Dermis microvascular lymphatic vessel endothelial cell (primary cell): ENCODE measurements at regions not wholly inside any gene's neighbourhood (a gene's known extent, or its start where the extent isn't known, plus 50 kb on each side); places are given as distances from the start of the nearest gene placed in this dataset.
"Not testable (repeated sequence)": the region's sequence is repeated elsewhere in the genome, so short reads cannot be mapped to it uniquely, and the experiment has no call there.

Source experiments
- DNase-seq, 2 donors: peaks; one replicate each; pipeline versions ENCODE4 v3.0.0 to v3.0.0-alpha.2; 2010; ENCODE audit warnings: low read depth in 2 of 2

DNA sequence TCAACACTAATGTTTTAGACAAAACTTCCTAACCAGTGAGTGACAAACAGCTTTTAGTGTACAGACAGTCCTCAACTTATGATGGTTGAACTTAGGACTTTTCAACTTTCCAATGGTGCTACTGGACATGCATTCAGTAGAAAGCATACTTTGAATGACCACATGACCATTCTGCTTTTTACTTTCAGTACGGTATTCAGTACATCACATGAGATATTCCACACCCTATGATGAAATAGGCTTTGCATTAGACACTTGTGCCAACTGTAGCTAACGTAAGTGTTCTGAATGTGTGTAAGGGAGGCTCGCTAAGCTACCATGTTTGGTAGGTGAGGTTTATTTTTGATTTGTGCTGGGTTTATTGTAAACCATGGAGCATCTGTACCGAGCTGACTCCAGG, 113.7 kb downstream of the WNT7A start:
- DNase-seq: no peak

DNA sequence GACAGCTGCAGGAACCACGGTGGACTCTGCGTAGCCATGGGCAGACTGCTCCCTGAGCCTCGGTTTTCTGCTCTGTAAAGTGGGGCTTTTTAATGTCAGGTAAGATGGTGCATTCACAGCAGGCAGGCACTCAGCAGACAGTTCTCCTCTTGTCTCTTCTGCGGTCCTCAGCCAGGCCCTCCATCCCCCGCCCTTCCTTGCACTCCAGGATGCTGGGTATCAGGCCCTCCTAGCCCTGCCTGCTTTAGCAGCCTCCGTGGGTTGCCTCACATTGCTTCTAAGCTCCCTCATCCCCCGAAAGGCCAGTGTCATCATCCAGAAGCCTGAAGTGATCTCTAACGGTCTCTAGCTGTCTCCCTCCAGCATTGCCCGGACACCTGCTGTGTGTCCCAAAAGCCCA, 115.7 kb downstream of the WNT7A start:
- no peak for DNase-seq

DNA sequence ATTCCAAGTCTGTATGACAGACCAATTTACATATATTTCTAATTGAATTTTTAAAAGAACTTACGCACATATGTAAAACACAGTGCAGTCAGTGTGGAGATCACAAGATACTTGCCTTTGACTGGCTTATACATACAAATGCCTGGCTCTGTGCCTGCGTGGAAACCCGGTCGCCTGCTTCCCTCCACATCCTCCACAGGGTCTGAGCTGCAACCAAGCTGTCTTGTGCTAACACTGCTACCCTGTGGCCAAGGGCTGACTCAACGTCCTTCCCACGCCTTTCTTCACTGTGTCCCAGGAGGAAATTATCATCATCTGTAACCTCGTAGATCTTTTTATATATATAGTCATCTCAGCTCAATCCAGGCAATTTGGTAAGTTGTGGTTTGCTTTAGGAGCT, 117.0 kb downstream of the WNT7A start:
- no peak for DNase-seq

DNA sequence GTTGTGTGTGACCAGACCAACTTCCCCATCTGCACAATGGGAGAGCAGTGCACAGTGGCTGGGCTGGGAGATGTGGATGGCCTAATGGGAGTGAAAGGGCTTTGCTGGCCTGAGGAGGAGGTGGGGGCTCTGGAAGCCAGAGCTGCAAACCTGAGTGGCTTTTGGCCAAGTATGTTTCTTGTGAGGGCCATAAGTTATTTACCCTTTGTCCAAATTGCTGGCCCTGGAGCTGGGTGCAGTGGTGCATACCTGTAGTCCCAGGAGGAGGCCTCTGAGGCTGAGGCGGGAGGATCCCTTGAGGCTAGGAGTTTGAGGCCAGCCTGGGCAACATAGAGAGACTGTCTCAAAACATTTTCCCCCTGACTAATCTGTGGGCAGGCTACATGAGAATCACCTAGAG, 129.1 kb downstream of the WNT7A start:
- no peak for DNase-seq

DNA sequence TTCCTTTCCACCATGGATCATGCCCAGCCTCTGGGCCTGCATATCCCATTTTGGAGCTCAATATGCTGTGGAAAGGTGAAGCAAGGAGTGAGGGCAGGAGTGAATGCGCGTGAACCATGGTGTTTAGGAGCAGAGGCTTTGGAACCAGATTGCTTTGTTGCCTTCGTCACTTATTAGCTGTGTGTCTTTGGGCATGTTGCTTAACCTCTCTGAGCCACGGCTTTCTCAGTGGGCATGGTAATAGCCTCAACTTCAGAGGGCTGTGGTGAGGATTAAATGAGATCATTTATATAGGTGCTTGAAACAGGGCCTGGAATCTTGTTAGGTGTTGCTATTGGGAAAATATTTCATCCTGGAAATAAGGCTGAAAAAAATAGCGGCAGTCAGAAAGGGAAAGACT, 129.7 kb downstream of the WNT7A start:
- DNase-seq: no peak

DNA sequence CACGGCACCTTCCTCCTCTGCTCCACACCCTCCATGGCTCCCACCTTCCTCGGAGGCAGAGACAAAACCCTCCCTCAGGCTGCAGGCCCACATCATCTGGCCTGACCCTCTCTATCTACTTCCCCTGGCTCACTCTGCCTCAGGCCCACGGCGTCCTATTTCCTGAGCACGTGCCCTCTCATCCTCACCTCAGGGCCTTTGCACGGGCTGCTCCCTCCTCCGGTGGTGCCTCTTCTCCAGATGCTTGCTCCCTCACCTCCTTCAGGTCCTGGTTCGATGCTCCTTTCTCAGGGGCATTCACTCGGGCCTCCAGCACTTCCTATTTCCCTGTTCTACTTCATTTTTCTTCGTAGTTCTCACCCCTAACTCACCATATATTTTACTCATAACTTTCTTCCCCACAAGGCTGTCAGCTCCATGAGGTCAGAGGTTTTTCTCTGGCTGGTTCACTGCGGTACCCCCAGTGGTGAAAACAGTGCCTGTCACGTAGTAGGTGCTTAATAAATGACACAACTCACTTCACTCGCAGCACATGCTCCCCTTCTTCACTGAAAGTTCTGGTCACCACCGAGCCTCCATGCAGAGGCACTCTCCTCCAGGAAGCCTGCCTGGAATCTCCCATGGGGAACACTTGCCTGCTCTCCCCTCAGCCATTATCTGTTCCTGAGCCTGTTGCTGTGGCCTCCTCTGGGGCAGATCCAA, 130.7 kb downstream of the WNT7A start:
- no peak for DNase-seq

DNA sequence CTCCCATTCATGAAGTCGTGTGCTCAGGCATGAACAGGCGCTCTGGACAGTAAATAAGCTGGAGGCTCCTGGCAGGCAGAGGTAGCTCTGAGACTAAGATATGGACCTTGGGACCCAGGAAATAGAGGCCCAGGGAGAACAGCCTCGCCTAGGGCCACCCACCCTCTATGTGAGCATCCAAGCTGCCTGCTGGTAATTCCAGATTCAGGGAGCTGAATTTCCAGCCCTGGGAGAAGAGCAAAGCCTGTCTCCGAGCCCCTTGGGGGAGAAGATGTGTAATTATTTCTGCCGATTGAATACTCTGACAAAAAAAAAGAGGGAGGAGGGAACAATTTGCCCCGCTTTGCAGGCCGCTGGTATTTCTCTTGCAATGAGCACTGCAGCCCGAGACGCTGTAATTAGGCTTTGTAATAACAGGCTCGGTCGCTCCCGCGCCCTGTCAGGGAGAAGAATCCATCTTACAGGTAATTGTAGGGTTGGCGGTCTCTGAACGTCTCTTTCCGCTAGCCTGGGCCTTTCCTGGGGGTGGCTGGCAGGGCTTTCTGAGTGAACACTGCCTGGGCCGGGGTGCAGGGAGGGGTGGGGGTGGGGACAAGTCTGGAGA, 131.5 kb downstream of the WNT7A start:
- DNase-seq: no peak

DNA sequence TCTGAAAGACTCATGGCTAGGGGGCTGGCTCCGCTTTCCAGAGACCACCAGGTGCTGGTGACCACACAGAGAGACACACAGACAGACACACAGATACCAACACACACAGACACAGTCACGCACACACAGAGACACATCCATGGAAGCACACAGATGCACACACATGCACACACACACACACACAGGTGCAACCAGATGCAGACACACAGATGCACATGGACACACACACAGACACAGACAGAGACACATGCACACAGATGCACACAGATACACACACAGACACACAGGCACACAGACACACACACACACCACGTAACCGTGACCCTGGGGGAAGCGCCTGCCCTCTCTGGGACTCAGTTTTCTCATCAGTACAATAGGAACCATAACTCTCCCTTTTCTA, 132.2 kb downstream of the WNT7A start:
- no peak for DNase-seq

DNA sequence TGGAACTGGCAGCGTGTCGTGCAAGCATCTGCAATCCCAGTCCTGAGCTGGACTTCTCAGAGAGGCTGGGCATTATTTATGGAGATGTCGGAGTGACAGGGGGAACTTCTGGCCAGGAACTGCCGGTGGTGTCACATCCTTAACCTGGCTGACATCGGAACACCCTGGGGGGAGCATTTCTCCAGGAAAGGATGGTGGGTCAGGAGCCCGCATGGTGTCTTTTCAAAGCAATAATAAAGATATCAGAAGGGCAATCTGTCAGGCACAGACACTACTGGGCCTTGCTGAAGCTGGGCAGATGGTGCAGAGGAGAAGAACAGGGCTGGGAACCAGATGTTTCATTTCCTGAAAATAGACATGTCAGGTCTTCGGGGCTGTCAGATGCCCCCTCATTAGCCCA, 133.5 kb downstream of the WNT7A start:
- no peak for DNase-seq

DNA sequence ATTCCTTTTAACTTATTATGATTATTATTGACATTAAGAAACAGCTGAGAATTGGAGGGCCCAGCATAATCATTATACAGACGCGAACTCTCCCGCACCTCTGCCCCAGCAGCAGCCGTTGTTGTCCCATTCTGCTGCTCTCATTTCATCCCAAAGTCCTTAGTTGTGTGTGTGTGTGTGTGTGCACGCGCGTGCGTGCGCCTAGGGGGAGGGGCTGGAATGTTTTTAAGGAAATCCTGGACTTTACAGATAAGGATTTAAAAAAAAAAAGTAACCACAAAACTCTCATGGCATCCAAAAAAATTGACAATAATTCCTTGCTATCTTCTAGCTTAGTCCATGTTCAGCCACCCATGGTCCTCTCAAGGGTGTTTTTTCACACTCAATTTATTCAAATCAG, 134.2 kb downstream of the WNT7A start:
- peak; percentile 25 to 38 for DNase-seq

DNA sequence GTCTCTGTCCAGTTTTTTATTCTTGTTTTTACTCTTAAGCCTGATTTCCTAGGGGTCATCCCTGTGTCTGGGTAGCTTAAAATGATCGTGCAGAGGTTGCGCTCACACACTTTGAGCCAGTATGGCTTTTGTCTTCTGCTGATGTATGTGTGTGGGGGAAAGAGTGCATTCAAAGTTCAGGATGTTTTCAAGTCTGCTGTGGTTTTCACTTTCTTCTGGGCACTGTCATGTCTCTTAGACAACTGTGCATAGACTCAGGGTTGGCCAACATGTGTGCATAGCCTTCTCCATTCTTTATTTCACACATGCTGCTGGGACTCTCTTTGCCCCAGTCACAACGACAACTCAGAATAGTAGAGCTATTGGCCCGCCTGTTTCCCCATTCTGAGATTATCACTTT, 139.1 kb downstream of the WNT7A start:
- DNase-seq: no peak

DNA sequence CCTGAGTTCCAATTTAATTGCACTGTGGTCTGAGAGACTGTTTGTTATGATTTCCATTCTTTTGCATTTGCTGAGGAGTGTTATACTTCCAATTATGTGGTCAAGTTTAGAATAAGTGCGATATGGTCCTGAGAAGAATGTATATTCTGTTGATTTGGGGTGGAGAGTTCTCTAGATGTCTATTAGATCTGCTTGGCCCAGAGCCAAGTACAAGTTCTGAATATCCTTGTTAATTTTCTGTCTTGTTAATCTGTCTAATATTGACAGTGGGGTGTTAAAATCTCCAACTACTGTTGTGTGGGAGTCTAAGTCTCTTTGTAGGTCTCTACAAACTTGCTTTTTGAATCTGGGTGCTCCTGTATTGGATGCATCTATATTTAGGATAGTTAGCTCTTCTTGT, 146.1 kb downstream of the WNT7A start:
- not testable (repeated sequence) for DNase-seq

DNA sequence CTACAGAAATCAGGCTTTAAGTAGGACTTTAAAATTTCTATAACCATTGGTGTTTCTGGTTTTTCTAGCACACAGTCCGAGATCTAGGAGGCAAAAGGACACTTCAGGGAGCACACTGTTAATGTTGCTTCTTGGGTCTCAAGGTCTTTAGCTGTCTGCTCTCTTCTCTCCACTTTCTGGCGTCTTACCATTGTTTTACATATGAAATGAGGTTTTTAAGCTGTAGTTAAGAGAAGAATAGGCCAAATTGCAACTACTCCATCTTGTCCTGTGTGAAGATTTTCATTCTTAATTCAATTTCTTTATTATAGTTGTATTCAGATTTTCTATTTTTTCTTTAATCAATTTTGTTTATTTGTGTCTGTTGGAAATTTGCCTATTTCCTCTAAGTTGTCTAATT, 151.4 kb downstream of the WNT7A start:
- no peak for DNase-seq

DNA sequence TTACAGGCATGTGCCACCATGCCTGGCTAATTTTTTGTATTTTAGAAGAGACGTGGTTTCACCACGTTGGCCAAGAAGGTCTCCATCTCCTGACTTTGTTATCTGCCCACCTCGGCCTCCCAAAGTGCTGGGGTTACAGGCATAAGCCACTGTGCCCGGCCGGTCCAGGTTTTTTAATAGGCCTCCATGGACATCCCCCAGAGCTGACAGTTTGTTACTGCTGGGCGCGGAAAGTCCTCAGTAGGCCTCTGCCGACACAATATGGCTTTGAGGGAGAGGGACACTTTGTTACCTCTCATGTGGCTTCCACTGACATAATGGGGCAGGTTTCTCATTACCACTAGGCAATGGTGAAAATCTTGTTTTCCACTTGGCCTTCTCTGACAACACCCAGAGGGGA, 152.0 kb downstream of the WNT7A start:
- no peak for DNase-seq

DNA sequence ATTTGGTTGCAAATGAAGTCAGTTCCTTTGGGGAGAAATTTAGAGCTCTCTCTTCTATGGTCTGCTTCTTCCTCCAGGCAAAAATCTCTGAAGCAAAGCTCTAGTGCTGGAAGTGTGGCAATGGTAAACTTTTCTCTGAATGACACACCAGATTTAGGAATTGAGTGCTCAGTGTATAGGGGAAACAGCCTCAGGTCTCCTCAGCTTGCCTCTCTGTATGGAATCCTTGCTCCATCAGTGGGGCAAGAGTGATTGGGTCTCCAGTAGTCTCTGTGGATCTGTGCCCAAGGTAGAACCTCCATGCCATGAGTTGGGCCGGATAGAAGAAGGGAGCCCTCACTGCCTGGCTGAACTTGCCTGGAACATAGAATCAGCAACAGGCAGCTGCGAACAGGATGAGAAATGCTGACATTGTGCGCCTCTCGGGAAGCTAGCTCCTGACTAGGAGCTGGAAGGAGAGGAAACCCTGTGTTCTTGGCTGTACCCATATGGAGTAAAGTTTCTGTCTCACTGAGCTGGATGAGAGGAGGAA, 156.1 kb downstream of the WNT7A start:
- no peak for DNase-seq

DNA sequence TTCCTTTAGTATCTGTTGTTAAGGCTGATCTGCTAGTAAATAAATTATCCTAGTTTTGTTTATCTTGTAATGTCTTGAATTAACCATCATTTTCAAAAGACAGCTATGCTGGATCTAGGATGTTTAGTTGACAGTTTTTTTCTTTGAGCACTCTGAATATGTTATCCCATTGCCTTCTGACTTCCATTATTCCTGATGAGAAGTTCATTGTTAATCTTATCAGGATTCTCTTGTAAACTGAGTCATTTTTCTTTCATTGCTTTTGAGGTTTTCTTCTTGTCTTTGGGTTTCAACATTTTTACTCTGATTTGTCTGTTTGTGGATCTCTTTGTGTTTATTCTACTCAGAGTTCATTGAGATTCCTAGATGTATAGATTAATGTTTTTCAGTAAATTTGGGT, 157.7 kb downstream of the WNT7A start:
- no peak for DNase-seq

DNA sequence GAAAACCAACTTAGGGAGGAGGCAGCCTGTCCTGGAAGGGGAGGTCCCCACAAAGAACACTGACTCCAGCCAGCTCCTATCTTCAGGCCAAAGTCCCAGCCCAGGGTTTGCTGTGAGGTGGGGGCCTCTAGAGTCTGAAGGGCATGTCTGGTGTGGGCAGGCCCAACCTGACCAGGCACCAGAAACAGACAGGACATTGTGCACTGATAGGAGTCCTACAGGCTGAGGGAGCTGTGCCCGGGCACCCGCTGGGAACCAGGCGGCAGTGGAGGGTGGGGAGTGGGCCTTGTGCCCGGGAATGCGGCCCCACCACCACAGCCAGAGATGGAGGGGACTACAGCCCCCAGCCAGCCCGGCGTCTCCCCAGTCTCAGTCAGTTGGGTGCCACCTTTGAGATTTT, 161.4 kb downstream of the WNT7A start:
- no peak for DNase-seq

DNA sequence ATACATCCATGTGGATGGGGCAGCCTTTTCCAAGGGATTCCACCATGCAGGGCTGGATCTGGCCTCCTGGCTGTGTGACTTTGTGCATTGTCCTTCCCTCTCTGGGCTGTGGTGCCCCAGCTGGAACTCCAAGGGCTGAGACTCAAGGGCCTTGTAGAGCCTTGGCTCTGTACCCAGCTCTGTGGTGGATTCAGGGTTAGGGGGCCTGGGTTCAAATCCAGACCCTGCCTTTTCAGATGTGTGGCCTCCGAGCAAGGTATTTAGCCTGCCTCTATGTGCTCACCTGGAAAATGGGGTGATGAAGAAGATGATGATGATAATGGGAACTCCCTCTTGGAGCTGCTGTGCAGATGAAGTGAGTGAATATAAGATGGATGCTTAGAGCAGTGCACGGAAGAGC, 161.9 kb downstream of the WNT7A start:
- DNase-seq: no peak

DNA sequence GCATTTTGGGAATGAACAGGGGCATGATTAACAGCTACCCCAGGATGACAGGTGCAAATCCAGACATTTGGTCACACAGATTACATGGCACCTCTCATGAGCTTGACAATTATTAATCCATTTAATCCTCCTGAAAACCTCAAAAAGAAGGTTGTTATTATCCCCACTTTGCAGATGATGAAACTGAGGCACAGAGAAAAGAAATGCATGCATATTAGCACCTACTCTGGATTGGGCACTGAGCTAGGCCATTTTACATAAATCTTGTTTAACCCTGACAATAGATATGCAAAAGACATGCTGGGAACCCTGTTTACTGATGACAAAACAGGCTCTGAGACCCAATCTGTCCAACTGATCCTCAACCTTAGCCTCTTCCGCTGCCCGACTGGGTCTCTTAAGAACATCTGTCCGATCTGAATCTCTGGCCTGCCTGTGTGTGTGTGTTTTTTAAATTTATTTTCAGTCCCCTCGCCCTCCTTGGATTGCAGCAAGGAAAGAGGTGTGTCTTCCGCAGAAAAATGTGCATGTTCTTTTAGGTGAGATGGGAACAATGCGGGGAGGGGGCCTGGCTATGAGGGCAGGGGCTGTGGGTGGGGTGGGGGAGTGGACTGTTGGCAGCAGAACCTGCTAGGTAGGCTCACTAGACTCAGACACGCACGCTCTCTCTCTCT, 162.5 kb downstream of the WNT7A start:
- DNase-seq: no peak

DNA sequence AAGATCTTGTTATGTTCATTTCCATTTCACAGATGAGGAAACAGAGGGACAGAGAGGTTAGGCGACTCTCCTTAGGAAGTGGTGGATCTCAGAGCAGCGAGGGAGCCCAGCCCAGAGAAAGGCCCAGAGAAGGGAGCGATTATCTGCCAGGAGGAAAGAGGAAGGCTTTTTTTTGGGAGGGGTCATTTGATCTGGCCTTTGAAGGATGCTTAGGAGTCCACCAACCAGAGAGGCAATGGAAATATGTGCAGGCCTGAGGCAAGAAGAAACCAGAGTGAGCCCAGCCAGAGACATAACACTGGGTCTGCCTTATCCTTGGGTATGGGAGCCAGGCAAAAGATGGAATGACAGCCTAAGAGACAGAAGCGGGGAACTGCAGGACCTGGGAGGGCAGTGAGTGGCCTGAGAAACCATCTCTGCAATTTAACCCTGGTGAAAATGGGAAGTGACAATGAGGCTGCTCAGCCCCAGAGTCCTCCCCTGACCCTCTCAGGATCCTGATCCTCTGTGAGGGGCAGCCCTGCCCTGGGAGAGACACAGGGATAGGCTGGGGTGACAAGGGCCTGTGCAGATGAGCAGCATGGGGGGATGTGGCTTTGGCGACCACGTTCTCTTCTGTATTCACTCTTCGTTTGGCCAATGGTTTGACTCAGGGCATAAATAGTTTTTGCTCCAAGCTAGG, 163.2 kb downstream of the WNT7A start:
- DNase-seq: no peak

DNA sequence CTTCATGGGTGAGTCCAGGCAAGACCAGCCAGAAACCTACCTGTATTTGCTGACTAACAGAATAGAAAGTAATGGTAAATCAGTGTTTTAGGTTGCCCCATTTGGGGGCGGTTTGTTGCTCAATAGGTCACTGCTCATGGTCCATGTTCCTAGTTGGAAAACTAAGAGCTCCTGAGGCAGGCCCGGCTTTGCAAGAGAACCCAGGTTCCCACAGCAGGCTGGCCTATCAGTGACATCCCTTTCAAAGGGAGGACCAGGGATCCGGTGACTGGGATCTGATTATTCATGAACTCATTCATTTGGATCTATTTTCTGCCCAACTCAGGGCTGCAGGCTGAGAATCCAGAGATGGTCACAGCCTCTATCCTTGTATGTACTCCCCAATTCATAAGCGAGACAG, 163.9 kb downstream of the WNT7A start:
- DNase-seq: no peak

DNA sequence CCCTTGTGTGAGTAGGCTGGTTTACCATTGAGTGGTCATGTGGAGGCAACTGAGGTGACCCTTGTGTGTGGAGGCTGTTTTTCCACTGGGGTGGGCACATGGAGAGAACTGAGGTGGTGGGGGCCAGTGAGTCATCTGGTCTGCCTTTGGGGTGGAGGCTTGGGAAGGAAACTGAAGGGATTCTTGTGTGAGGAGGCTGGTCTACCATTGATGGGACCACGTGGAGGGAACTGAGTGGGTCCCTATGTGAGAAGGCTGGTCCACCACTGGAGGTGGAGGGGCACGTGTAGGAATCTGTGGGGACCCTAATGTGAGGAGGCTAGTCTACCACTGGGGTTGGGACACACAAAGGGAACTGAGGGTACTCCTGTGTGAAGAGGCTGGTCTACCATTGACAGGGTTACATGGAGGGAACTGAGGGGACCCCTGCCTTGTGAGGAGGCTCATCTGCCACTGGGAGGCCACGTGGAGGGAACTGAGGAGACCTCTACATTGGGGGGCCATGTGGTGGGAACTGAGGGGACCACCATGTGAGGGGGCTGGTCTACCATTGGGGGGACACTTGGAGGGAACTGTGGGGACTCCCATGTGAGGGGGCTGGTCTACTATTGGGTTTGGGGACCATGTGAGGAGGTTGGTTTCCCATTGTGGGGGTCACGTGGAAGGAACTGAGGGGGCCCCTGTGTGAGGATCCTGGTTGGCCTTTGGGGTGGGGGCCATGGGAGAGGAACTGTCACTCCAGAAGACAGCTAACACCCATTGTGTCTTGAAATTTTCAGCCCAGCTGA, 164.5 kb downstream of the WNT7A start:
- DNase-seq: no peak
